Sciatic nerve (tissue), 2 donors: ENCODE measurements at regions not wholly inside any gene's neighbourhood (a gene's known extent, or its start where the extent isn't known, plus 50 kb on each side); places are given as distances from the start of the nearest gene placed in this dataset.
"Not testable (repeated sequence)": the region's sequence is repeated elsewhere in the genome, so short reads cannot be mapped to it uniquely, and the experiment has no call there.

ENCODE experiments used
- ATAC-seq: fragments of 200-7000 bp; cut with Tn5 transposase; one replicate; pipeline ENCODE4 v1.9.1; 2020; ENCODE audit warnings: mild to moderate bottlenecking, moderate library complexity
- DNase-seq: peaks from one replicate; pipeline ENCODE4 v3.0.0-alpha.2; 2020; ENCODE audit warnings: low spot score
- intact Hi-C: fragments of 100-400 bp; cut with DNase I; formaldehyde crosslinking; loops from one replicate; pipeline ENCODE4 v1.14.2; 2022
- donor health status: DM: no; HTN: no; CAD: no.
- donor health status: DM: no; HTN: no; CAD: no.

GRCh38 chr6:80991316-80991715 is 761.2 kb downstream of the TENT5A start:
- ATAC-seq (no peak), DNase-seq (no peak)
- intact Hi-C loops: no loop called here

- DNase-seq: no peak
- ATAC-seq: no peak
- intact Hi-C loops: no loop called here
Observed at GRCh38 chr6:80988892-80989291, 763.6 kb downstream of the TENT5A start.

GRCh38 chr6:80988286-80988685 is 764.2 kb downstream of the TENT5A start:
- ATAC-seq (no peak), DNase-seq (no peak)
- intact Hi-C loops: no loop called here

GRCh38 chr6:80981226-80981625 is 771.3 kb downstream of the TENT5A start:
- intact Hi-C loops, ATAC-seq, DNase-seq: not testable (repeated sequence)

- intact Hi-C loops: no loop called here
- no peak for ATAC-seq
- no peak for DNase-seq
Observed at GRCh38 chr6:80976336-80976735, 776.1 kb downstream of the TENT5A start.

- DNase-seq (no peak), ATAC-seq (no peak)
- intact Hi-C loops: no loop called here
Observed at GRCh38 chr6:80974579-80974978, 777.9 kb downstream of the TENT5A start.

GRCh38 chr6:80969439-80969838 is 783.0 kb downstream of the TENT5A start:
- intact Hi-C loops: no loop called here
- ATAC-seq: no peak

GRCh38 chr6:80967609-80968008 is 784.9 kb downstream of the TENT5A start:
- intact Hi-C loops: no loop called here

More at GRCh38 chr6:80969439-80969838, 783.0 kb downstream of the TENT5A start:
- no peak for DNase-seq

GRCh38 chr6:80962382-80962781 is 790.1 kb downstream of the TENT5A start:
- no peak for ATAC-seq
- intact Hi-C loops: no loop called here
- no peak for DNase-seq

More at GRCh38 chr6:80967609-80968008, 784.9 kb downstream of the TENT5A start:
- DNase-seq: no peak
- ATAC-seq: no peak

- no peak for DNase-seq
- no peak for ATAC-seq
- intact Hi-C loops: no loop called here
Observed at GRCh38 chr6:80961166-80961565, 791.3 kb downstream of the TENT5A start.

- intact Hi-C loops: no loop called here
- peak; percentile 67 for ATAC-seq
Observed at GRCh38 chr6:80959034-80959433, 793.4 kb downstream of the TENT5A start.

GRCh38 chr6:80956898-80957297 is 795.6 kb downstream of the TENT5A start:
- ATAC-seq: no peak
- intact Hi-C loops: no loop called here
- no peak for DNase-seq

More at GRCh38 chr6:80959034-80959433, 793.4 kb downstream of the TENT5A start:
- no peak for DNase-seq

GRCh38 chr6:80952479-80952878 is 800.0 kb downstream of the TENT5A start:
- intact Hi-C loops, DNase-seq, ATAC-seq: not testable (repeated sequence)

GRCh38 chr6:80946402-80946801 is 806.1 kb downstream of the TENT5A start:
- intact Hi-C loops: no loop called here
- DNase-seq (no peak), ATAC-seq (no peak)

GRCh38 chr6:80942911-80943310 is 809.6 kb downstream of the TENT5A start:
- intact Hi-C loops: loop anchor here (5.0 kb wide), 1 partner anchor 866 kb away; no protein-coding TSS in a partner anchor
- DNase-seq (no peak), ATAC-seq (no peak)

- intact Hi-C loops: loop anchor here (5.0 kb wide), 1 partner anchor 864 kb away; no protein-coding TSS in a partner anchor
Observed at GRCh38 chr6:80940976-80941375, 811.5 kb downstream of the TENT5A start.

GRCh38 chr6:80940571-80940970 is 811.9 kb downstream of the TENT5A start:
- intact Hi-C loops: loop anchor here (5.0 kb wide), 1 partner anchor 863 kb away; no protein-coding TSS in a partner anchor
- peak; percentile 57 for ATAC-seq
- DNase-seq: no peak

More at GRCh38 chr6:80940976-80941375, 811.5 kb downstream of the TENT5A start:
- no peak for DNase-seq
- ATAC-seq: no peak

GRCh38 chr6:80939898-80940297 is 812.6 kb downstream of the TENT5A start:
- ATAC-seq (no peak), DNase-seq (no peak)
- intact Hi-C loops: loop anchor here (5.0 kb wide), 1 partner anchor 863 kb away; no protein-coding TSS in a partner anchor

GRCh38 chr6:80939480-80939879 is 813.0 kb downstream of the TENT5A start:
- intact Hi-C loops: no loop called here
- DNase-seq: no peak
- ATAC-seq: no peak

GRCh38 chr6:80938131-80938530 is 814.4 kb downstream of the TENT5A start:
- intact Hi-C loops: no loop called here
- DNase-seq (no peak), ATAC-seq (no peak)

GRCh38 chr6:80932359-80932758 is 820.1 kb downstream of the TENT5A start:
- DNase-seq: no peak
- intact Hi-C loops: no loop called here
- ATAC-seq: no peak
